Stimulated activated CD8-positive, alpha-beta memory T cell treated with anti-CD3 and anti-CD28 coated beads, Interleukin-15, amount 100 ng/mL, for 48 hours (primary cell): ENCODE measurements at regions not wholly inside any gene's neighbourhood (a gene's known extent, or its start where the extent isn't known, plus 50 kb on each side); places are given as distances from the start of the nearest gene placed in this dataset.
A peak's percentile ranks its signal among the peaks of the same experiment; 100 is the strongest.
"Not testable (repeated sequence)": the region's sequence is repeated elsewhere in the genome, so short reads cannot be mapped to it uniquely, and the experiment has no call there.

Source experiments
- DNase-seq, 2 donors: peaks; one replicate each; pipeline ENCODE4 v3.0.0-alpha.2; 2020; ENCODE audit warnings: low read depth in 2 of 2

DNA sequence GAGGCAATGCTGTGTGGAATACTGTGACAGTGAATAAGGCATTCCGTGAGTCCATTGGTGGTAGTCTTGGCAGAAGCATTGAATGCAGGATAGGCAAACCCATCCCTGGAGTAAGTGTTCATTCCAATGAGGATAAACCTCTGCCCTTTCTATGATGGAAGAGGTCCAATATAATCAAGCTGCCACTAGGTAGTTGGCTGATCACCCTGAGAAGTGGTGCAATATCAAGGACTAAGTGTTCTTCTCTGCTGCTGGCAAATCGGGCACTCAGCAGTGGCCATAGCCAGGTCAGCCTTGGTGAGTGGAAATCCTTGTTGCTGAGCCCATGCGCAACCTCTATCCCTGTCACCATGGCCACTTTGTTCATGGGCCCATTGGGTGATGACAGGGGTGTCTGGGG lies 70.1 kb downstream of the FBXO4 start:
- DNase-seq, result no peak

DNA sequence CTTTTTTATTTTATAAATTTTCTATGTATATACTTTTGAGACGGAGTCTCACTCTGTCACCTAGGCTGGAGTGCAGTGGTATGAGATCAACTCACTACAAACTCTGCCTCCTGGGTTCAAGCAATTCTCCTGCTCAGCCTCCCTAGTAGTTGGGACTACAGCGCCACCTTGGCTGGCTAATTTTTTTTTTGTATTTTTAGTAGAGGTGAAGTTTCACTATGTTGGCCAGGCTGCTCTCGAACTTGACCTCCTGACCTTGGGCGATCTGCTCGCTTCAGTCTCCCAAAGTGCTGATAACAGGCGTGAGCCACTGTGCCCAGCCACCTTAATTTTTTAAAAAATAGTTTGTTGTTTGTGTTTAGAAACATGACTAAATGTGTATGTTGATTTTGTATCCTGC lies 76.6 kb downstream of the FBXO4 start:
- no peak for DNase-seq

DNA sequence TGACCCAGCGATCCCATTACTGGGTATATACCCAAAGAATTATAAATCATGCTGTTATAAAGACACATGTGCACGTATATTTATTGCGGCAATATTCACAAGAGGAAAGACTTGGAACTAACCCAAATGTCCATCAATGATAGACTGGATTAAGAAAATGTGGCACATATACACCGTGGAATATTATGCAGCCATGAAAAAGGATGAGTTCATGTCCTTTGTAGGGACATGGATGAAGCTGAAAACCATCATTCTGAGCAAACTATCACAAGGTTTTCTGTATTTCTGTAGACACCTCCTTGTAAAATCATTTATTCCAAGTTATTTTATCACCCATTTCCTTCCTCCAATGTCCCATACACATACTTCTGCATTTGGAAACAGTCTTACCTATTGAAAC lies 78.8 kb downstream of the FBXO4 start:
- not testable (repeated sequence) for DNase-seq

DNA sequence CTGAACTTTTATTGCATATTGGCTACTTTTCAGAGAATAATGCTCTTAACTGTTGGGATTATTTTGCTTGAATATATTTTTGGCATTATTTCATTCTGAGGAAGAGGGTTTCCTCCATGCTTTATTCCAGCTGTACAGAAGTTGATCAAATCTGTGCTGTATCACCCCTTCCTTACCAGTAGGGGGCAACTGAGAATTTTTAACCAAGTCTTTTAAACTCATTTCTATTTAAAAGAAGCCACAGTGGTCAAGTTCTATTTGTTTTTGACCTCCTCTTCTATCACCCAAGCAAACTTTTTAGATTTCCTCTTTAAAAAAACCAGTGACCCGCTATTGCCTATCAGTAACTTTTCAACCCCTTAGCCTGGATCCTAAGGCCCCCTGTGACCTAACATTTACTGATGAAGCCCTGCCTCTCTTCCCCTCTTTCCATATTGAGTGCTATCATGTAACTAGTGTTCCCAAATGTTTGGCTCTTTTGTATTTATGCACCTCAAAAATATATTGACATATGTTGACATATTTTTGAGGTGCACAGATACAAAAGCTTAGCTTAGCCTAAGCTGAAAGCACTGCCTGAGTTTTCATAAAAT lies 80.6 kb downstream of the FBXO4 start:
- no peak for DNase-seq

DNA sequence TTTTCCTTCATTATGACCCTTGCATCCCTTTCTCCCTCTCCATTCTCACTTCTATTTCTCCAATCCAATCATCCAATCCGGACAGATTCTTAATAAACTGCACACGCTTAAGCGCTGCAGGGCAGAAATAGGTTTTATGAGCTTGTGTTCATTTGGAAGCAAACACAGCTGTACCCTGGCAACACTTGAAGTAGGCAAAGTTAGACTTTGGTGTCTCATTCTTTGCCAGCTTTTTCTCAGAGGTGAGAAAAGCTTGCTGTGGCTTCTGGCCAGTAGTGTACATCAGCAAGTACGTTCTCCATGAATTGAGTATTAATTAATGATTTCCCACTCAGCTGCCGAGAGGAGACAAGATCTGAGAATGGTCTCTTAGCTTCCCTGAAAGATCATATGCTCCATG lies 88.5 kb downstream of the FBXO4 start:
- DNase-seq, result no peak

DNA sequence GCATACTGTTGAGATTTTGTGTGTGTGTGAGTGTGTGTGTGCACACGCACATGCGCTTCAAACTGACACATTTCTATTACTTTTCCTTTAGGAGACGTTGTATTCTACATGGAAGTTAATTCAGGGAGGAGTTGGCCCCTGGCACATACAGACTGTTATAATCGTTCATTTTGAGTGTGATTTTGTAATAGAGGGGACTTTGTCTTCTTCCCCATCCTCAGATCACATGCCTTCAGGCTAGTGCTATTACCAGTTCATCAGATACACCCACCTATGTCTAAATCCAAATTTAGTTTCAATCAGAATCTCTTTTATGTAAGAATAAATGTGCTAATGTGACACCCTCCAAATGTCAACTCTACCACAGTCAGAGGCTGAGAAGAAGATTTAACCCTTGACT lies 90.2 kb downstream of the FBXO4 start:
- DNase-seq, result no peak

DNA sequence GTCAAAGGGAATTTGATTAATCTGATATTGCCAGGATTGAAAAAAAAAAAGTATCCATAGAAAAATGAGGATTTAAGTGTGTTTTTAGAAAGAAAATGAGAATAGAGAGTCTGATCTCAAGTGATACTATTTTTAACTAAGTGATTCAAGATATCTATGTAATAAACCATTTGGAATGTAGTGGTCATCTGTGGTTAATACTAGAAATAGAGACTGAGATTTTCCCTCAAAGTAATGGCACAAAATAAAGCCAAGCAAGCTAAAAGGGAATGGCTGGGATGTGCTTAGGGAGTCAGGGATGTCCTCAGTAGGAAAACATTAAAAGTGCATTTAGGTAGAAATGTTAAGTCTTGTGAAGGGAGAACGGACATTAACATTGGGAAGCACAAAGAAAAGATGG lies 90.6 kb downstream of the FBXO4 start:
- DNase-seq, result no peak

DNA sequence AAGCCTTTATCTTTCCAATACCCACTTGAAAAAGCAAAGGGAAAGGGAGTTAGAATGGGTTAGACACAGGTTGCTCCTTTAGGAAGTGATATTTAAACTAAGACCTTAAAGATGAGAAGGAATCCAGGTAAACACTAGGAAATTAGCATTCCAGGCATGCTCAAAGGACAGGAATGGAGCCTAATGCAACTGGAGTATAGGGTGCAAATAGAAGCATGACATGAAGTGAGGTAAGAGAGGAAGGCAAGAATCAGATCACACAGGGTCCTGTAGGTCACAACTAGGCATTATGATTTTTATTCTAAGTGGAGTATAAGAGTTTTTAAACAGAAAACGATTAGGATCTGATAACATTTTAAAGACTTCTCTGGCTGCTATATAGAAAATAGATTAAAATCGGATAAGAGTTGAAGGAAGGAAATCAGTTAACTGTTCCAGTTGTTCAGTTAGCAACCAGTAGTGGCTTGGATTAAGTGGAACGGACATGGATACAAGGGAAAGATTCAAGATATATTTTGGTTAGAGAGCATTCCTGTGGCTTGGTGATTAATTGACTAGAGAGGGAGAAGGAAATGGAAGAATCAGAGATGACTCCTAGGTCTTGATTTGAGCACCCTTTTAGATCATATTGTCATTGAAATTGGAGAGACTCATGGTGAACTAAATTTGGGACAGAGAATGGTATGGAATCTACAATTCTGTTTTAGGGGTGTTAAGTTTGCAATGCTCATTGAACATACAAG lies 95.9 kb downstream of the FBXO4 start:
- DNase-seq, result no peak

DNA sequence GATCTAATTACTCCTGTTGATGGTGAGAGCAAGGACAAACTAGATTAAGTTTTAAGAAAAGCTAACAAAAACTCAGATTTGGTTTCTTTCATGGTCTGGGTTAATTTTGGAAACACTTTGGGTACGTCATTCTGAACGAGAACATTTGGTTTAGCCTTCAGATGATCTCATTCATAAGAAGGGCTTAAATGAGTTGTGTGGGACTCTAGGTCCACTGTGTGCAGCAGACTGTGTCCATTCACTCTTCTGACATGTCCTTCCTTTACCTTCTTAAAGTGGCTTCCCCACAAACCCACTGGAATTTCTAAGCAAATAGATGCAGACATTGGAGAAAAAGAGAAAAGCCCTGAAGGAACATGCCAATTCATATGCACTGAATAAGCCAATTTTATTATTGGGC lies 96.8 kb downstream of the FBXO4 start:
- no peak for DNase-seq

DNA sequence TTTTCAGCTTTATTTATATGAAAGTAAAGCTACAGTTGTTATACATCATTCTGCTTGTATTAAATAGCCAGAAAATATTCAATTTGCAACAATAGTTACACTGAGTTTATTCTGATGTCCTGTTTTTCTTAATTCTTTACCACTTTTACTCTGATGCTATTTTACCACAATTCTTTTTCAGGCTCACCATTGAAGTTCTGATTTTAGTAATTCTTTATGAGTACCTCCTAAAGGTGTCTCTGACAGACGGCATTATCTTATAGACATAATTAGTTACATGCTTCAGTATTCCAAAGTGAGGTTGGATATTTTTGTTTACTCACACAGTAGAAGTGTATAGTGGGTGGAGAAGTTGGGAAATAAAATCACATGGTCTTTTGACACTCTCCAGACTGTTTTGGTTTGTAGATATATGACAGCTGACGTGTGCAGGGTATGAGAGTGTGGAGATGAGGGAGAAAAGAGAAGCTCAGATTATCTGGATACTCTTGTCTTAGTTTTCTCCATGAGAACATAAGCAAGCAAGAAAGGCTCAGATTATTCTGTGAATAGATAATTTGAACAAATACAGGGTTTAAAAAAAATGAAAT lies 97.4 kb downstream of the FBXO4 start:
- DNase-seq, result no peak

DNA sequence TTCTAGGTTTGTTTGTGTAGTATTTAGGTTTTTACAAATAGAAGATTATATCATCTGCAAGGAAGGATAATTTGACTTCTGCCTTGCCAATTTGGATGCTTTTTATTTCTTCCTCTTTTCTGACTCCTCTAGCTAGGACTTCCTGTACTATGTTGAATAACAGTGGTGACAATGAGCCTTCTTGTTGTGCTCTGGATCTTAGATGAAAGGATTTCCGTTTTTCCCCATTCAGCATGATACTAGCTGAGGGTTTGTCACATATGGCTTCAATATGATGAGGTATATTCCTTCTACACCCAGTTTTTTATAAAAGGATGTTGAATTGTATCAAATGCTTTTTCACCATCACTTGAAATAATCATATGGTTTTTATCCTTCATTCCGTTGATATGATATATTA lies 101.4 kb downstream of the FBXO4 start:
- no peak for DNase-seq

DNA sequence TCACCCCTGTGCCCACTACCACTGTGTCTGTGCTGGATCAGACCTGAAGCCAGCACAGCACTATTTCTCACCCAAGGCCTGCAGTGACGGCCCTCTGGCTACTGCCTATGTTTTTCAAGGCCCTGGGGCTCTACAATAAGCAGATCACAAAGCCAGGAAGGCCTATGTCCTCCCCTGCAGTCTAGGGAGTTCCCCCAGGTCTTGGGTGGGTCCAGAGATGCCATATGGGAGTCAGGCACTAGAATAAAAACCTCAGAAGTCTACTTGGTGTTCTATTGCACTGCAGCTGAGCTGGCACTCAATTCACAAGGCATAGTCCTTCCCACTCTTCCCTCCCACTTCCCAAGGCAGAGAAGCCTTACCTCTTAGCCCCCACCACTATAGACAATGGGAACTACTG lies 107.1 kb downstream of the FBXO4 start:
- DNase-seq, result no peak

DNA sequence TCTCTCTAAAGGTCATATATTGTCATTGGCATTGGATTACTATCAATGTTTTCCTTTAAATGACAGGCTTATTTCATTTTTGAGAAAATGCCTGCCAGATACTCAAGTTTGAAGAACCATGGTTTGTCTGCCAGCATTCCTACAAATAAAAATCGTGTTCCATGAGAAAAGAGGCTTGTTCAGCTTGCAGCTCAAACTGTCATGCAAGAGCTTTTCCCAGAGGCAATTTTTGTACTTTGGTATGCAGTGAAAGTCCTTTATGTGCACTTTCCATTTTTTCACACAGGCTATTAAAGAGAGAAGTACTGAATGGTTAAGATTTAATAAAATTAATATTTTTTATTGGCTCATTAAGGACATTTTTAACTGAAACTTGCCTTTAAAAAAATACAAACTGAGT lies 110.4 kb downstream of the FBXO4 start:
- no peak for DNase-seq

DNA sequence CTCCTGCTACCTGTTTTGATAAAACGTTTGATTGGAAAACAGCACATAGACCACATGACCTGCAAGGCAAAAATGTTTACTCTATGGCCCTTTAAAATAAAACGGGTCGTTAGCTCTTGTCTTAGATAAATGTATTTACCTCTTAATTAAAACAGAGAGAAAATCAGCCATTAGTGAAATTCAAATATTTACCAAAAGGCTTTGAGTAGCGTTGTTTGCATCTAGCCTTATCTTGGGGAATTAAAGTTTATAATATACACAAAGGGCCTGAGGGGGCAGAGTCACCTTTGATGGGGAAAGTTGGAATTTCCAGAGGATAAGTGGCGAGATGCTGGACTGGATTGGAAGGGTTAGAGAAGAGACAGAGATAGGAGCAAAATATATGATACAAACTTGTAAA lies 111.3 kb downstream of the FBXO4 start:
- DNase-seq, result no peak

DNA sequence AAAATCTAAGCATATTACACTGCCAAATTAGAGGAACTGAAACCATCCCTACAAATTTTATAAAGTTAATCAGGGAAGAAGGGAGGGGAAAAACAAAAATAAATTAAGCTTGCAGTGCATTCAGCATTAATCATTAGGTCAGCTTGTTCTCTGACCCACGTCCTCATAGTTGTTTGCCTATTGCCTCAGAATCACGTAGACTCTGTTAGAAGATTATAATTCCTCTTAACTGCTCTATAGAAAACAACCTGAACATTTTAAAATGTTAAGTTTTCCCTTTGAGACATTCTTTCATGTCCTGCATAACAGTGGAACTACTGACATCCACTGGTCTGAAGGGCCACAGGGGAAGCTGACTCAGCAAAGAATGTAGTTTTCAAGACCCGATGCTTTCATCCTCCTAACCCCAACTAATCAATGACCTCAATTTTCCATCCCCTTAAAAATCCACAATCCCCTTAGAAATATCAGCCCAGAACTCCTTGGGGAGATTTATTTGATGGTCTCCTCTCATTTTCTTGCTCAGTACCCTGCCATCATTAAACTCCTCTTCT lies 112.4 kb downstream of the FBXO4 start:
- no peak for DNase-seq

DNA sequence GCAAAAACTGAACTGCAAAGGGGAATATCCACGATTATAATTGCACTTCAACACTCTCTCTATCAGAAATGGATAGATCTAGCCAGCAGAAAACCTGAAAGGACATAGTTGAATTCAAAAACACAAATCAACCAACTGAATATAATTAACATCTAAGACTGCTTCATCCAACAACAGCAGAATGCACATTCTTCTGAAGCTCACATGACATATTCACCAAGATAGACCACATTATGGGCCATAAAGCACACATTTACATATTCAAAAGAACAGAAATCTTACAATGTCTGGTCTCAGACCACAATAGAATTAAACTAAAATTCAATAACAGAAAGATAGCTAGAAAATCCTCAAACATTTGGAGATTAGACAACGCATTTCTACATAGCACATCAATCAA lies 118.3 kb downstream of the FBXO4 start:
- DNase-seq, result no peak

DNA sequence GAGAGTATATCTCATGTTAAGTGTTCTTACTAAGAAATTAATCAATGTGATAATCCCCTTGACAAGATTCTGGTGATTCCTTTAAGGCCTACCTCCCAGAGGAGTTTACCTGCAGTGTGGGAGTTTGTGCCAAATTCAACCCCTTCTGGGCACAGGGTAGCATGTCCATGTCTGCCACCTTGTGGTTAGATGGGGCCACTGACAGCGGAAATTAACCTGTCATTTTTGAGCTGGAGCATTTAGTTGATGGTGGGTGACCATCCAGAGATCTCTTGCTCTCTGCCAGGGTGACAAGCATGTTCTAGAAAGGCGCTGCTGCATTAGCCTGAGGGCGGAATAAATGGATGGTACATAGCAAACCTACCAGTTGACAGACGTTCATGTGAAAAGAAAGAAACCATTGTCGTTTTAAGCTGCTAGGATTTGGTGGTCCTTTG lies 132.2 kb downstream of the FBXO4 start:
- peak; percentile 3 to 25 for DNase-seq

DNA sequence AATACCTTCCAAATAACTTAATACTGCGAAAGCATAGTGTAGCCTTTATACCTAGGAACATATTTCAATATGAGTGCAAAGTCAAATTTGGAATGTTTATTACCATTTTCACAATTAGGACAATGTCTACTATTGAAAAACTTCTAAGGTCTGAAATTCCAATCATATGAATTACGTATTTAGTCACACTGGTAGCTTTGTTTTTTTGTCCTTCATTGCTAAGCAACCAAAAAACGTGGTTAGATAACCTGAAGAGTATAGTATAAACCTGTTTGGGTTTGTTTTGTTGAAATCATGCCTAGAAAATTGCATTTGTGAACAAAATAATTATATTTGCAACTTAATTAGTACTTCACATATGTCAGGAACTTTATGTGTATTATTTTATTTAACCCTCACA lies 134.2 kb downstream of the FBXO4 start:
- DNase-seq, result no peak

DNA sequence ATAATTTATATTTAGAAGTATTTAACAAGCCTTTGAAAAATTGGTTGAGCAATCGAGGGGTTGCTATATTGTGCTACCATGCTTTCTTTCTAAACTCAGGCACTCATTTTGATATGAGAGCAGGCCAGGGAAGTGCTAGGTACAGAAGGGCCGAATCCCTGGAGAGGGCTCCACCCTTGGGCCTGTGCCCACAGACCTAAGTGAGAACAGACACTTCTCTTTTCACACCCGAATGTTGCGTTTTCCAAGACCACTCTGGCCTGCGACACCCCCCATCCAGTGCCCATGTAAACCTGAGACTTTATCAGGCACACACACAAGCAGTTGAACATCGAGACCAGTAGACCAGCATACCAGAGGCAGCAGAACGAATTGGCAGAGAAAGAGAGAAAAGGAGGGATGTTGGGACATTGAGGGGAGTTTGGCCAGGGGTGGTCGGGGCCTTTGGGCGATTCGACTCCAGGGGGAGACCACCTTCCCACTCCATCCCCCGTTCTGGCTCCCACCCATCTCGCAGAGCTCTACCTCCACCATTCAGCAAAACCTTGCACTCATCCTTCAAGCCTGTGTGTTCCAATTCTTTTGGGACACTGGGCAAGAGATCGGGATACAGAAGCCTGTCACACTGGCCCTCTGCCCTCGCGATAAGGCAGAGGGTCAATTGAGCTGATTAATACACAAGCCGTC lies 134.8 kb downstream of the FBXO4 start:
- no peak for DNase-seq

DNA sequence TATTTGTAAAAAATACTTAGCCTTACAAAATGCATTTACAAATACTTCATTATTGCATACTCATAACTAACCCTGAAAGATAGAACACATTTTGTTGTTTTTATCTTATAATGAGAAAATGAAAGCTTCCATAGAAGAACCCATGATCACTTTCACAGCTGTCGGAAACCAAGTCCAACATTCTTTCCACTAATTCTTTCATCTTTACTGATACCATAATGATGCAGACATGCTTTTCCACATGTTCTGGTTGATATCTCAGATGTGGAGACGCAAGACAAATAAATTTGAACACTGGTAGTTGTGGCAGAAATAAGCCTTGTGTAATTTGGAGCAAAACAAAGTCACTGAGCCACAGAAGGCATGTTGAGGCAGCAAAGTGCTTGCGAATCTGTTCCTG lies 136.0 kb downstream of the FBXO4 start:
- no peak for DNase-seq

DNA sequence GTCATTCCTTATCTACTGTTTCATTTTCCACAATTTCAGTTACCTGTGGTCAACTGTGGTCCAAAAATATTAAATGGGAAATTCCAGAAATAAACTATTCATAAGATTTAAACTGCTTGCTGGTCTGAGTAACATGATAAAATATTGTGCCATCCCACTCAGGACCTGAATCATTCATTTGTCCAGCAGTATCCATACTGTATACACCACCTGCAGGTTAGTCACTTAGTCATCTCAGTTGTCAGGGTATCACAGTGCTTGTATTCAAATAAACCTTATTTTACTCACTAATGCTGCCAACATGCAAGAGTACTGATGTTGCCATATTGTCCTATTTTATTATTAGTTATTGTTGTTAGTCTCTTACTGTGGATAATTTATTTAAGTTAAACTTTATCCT lies 139.7 kb downstream of the FBXO4 start:
- no peak for DNase-seq

DNA sequence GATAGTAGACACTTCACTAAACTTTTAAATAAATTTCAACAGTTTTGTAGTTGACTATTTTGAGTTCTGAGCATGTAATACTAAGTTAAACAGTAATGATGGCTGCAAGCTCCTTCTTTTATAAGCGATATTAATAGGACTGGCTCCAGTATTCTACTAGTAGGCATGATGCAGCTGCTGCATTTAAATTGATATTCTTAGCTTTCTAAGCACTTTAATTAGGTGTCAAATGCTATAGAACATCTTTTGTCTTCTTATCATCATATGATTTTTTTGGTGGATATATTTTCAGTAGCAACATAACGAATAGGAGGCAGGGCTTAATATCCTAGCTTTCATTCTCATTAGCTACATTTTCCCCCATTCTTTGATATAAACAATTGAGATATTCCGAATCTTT lies 141.1 kb downstream of the FBXO4 start:
- no peak for DNase-seq

DNA sequence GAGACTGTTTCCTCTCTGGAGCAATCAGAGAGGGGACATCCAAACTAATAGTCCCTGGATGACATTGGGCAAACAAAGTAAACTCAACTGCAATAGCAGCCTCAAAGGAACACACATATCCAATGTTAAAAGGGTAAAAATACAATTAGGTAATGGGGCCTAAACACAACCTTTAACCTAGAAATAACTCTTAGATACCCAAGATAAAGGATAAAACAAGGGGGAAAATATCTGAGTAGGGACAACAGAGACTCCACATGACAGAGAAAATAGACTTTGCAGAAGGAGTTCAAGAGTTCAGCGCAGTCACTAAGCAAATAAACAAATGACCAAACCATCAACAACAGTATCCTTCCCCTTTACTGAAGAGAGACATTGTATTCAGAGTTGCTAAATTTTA lies 149.3 kb downstream of the FBXO4 start:
- DNase-seq, result no peak
